ENCODE measurements at regions not wholly inside any gene's neighbourhood (a gene's known extent, or its start where the extent isn't known, plus 50 kb on each side); places are given as distances from the start of the nearest gene placed in this dataset.
"Not testable (repeated sequence)": the region's sequence is repeated elsewhere in the genome, so short reads cannot be mapped to it uniquely, and the experiment has no call there.

GRCh38 chr9:110020216-110020615, 187.7 kb downstream of the C9orf152 start:
- H3K27ac Mint-ChIP-seq; H3K4me3 Mint-ChIP-seq; CTCF ChIA-PET; H3K9me3 Mint-ChIP-seq; intact Hi-C loops (cut with micrococcal nuclease); POLR2A ChIA-PET; H3K36me3 Mint-ChIP-seq; H3K27me3 Mint-ChIP-seq: not testable (repeated sequence)
- peaks cover 14% of the 10 kb centered on the region for H3K4me1 Mint-ChIP-seq (ENCODE audit: low read depth)
- peak; percentile 20 for DNase-seq

GRCh38 chr9:110021891-110022290, 186.1 kb downstream of the C9orf152 start:
- DNase-seq: no peak
- Mint-ChIP-seq H3K4me1 (ENCODE audit: low read depth) (peaks cover 11% of the 10 kb centered on the region), H3K27me3 (no peaks in the 10 kb centered on the region), H3K36me3 (no peaks in the 10 kb centered on the region), H3K9me3 (no peaks in the 10 kb centered on the region), H3K4me3 (no peak overlapping the region), H3K27ac (peak overlapping the region; percentile 31)
- POLR2A ChIA-PET: interaction anchor here (0.6 kb wide), 1 partner anchor 22 kb away, joined by 3 read pairs; no protein-coding TSS in a partner anchor
- CTCF ChIA-PET: interaction anchor here (0.8 kb wide), 1 partner anchor 107 kb away, joined by 3 read pairs; no protein-coding TSS in a partner anchor
- intact Hi-C loops (cut with micrococcal nuclease): loop anchor here (2.0 kb wide), 1 partner anchor 47 kb away; no protein-coding TSS in a partner anchor

- H3K4me3 Mint-ChIP-seq, H3K36me3 Mint-ChIP-seq, H3K9me3 Mint-ChIP-seq, DNase-seq, H3K27me3 Mint-ChIP-seq, POLR2A ChIA-PET, H3K27ac Mint-ChIP-seq, CTCF ChIA-PET: not testable (repeated sequence)
- intact Hi-C loops (cut with micrococcal nuclease): loop anchor here (2.0 kb wide), 1 partner anchor 48 kb away; no protein-coding TSS in a partner anchor
- peaks cover 11% of the 10 kb centered on the region for H3K4me1 Mint-ChIP-seq (ENCODE audit: low read depth)
These were observed 184.7 kb downstream of the C9orf152 start for GRCh38 chr9:110023221-110023620.

GRCh38 chr9:110025551-110026170, 182.3 kb downstream of the C9orf152 start:
- Mint-ChIP-seq H3K4me3 (no peak overlapping the region), H3K27me3 (no peaks in the 10 kb centered on the region), H3K27ac (no peak overlapping the region), H3K4me1 (ENCODE audit: low read depth) (peaks cover 27% of the 10 kb centered on the region), H3K36me3 (no peaks in the 10 kb centered on the region), H3K9me3 (no peaks in the 10 kb centered on the region)
- POLR2A ChIA-PET: no interaction called here
- no peak for DNase-seq
- CTCF ChIA-PET: no interaction called here
- intact Hi-C loops (cut with micrococcal nuclease): no loop called here

- POLR2A ChIA-PET: no interaction called here
- H3K4me1 Mint-ChIP-seq (ENCODE audit: low read depth): peaks cover 17% of the 10 kb centered on the region
These were observed 180.3 kb downstream of the C9orf152 start for GRCh38 chr9:110027671-110028081.

GRCh38 chr9:110028271-110028670, 179.7 kb downstream of the C9orf152 start:
- H3K36me3 Mint-ChIP-seq: no peaks in the 10 kb centered on the region
- POLR2A ChIA-PET: no interaction called here
- CTCF ChIA-PET: no interaction called here
- DNase-seq: no peak
- H3K9me3 Mint-ChIP-seq: no peaks in the 10 kb centered on the region
- intact Hi-C loops (cut with micrococcal nuclease): no loop called here
- H3K27ac Mint-ChIP-seq: no peak overlapping the region
- no peak overlapping the region for H3K4me3 Mint-ChIP-seq
- H3K4me1 Mint-ChIP-seq (ENCODE audit: low read depth): peaks cover 17% of the 10 kb centered on the region
- no peaks in the 10 kb centered on the region for H3K27me3 Mint-ChIP-seq

More at GRCh38 chr9:110027671-110028081, 180.3 kb downstream of the C9orf152 start:
- Mint-ChIP-seq H3K36me3 (no peaks in the 10 kb centered on the region), H3K27ac (no peak overlapping the region), H3K4me3 (no peak overlapping the region), H3K9me3 (no peaks in the 10 kb centered on the region), H3K27me3 (no peaks in the 10 kb centered on the region)
- CTCF ChIA-PET: no interaction called here
- intact Hi-C loops (cut with micrococcal nuclease): no loop called here
- DNase-seq: no peak

GRCh38 chr9:110028676-110029075, 179.3 kb downstream of the C9orf152 start:
- Mint-ChIP-seq H3K4me3 (no peak overlapping the region), H3K27ac (no peak overlapping the region), H3K36me3 (no peaks in the 10 kb centered on the region), H3K27me3 (no peaks in the 10 kb centered on the region), H3K9me3 (no peaks in the 10 kb centered on the region), H3K4me1 (ENCODE audit: low read depth) (peaks cover 17% of the 10 kb centered on the region)
- ChIA-PET CTCF (no interaction called here), POLR2A (no interaction called here)
- DNase-seq: no peak
- intact Hi-C loops (cut with micrococcal nuclease): no loop called here

GRCh38 chr9:110029429-110029955, 178.5 kb downstream of the C9orf152 start:
- DNase-seq: no peak
- POLR2A ChIA-PET: no interaction called here
- Mint-ChIP-seq H3K4me1 (ENCODE audit: low read depth) (peaks cover 17% of the 10 kb centered on the region), H3K4me3 (no peak overlapping the region), H3K27ac (no peak overlapping the region), H3K9me3 (no peaks in the 10 kb centered on the region), H3K36me3 (no peaks in the 10 kb centered on the region), H3K27me3 (no peaks in the 10 kb centered on the region)
- intact Hi-C loops (cut with micrococcal nuclease): no loop called here
- CTCF ChIA-PET: interaction anchor here (0.7 to 1.0 kb wide), 2 partner anchors 15 to 21 kb away, joined by 3 read pairs; no protein-coding TSS in a partner anchor

- CTCF ChIA-PET: interaction anchor here (1.0 kb wide), 1 partner anchor 15 kb away, joined by 3 read pairs; no protein-coding TSS in a partner anchor
- intact Hi-C loops (cut with micrococcal nuclease): no loop called here
- no peak overlapping the region for H3K27ac Mint-ChIP-seq
These were observed 177.9 kb downstream of the C9orf152 start for GRCh38 chr9:110029956-110030480.

GRCh38 chr9:110030632-110031031, 177.3 kb downstream of the C9orf152 start:
- Mint-ChIP-seq H3K27ac (no peak overlapping the region), H3K27me3 (no peaks in the 10 kb centered on the region), H3K36me3 (no peaks in the 10 kb centered on the region), H3K4me1 (ENCODE audit: low read depth) (peaks cover 17% of the 10 kb centered on the region), H3K9me3 (no peaks in the 10 kb centered on the region), H3K4me3 (no peak overlapping the region)
- DNase-seq: peak; percentile 26
- ChIA-PET POLR2A (no interaction called here), CTCF (no interaction called here)
- intact Hi-C loops (cut with micrococcal nuclease): no loop called here

More at GRCh38 chr9:110029956-110030480, 177.9 kb downstream of the C9orf152 start:
- Mint-ChIP-seq H3K36me3 (no peaks in the 10 kb centered on the region), H3K9me3 (no peaks in the 10 kb centered on the region), H3K4me1 (ENCODE audit: low read depth) (peaks cover 17% of the 10 kb centered on the region), H3K4me3 (no peak overlapping the region), H3K27me3 (no peaks in the 10 kb centered on the region)
- POLR2A ChIA-PET: no interaction called here
- DNase-seq: no peak

- intact Hi-C loops (cut with micrococcal nuclease): no loop called here
- Mint-ChIP-seq H3K36me3 (no peaks in the 10 kb centered on the region), H3K4me1 (ENCODE audit: low read depth) (peaks cover 17% of the 10 kb centered on the region), H3K27ac (no peak overlapping the region), H3K9me3 (no peaks in the 10 kb centered on the region), H3K27me3 (no peaks in the 10 kb centered on the region), H3K4me3 (no peak overlapping the region)
- CTCF ChIA-PET: interaction anchor here (1.1 kb wide), 1 partner anchor 128 kb away, joined by 3 read pairs; no protein-coding TSS in a partner anchor
- no peak for DNase-seq
- POLR2A ChIA-PET: interaction anchor here (0.5 kb wide), 1 partner anchor 20 kb away, joined by 4 read pairs; no protein-coding TSS in a partner anchor
These were observed 176.3 kb downstream of the C9orf152 start for GRCh38 chr9:110031511-110032173.

- H3K9me3 Mint-ChIP-seq, H3K36me3 Mint-ChIP-seq: not testable (repeated sequence)
These were observed 175.4 kb downstream of the C9orf152 start for GRCh38 chr9:110032532-110032931.

More at GRCh38 chr9:110032532-110032931, 175.4 kb downstream of the C9orf152 start:
- POLR2A ChIA-PET; H3K27ac Mint-ChIP-seq; DNase-seq; intact Hi-C loops (cut with micrococcal nuclease); H3K27me3 Mint-ChIP-seq; H3K4me3 Mint-ChIP-seq: not testable (repeated sequence)
- H3K4me1 Mint-ChIP-seq (ENCODE audit: low read depth): peaks cover 17% of the 10 kb centered on the region
- CTCF ChIA-PET: interaction anchor here (1.1 kb wide), 1 partner anchor 129 kb away, joined by 3 read pairs; no protein-coding TSS in a partner anchor

Data from activated CD4-positive, alpha-beta memory T cell treated with anti-CD3 and anti-CD28 coated beads for 36 hours (primary cell).